Esophagus squamous epithelium (tissue), 4 donors: ENCODE measurements at regions not wholly inside any gene's neighbourhood (a gene's known extent, or its start where the extent isn't known, plus 50 kb on each side); places are given as distances from the start of the nearest gene placed in this dataset.

Experiments used
- POLR2A ChIP-seq, 4 donors: fragments of 450-650 bp; IDR thresholded peaks; one replicate each; pipeline ENCODE4 v1.6.1; 2017; ENCODE audit warnings: antibody characterized with exemption in 4 of 4, mild to moderate bottlenecking in 4 of 4, moderate library complexity in 3 of 4
- TF ChIP-seq, protein P1 (sequence below), 6 experiments: fragments of 450-650 bp in 4 of 6; fragments of 200-600 bp in 2 of 6; sonication (generic) in 2 of 6; IDR thresholded peaks; one replicate each; pipeline ENCODE4 v1.5.1; 2016 to 2019; ENCODE audit warnings: antibody characterized with exemption in 6 of 6, mild to moderate bottlenecking in 4 of 6, moderate library complexity in 4 of 6

GRCh38 chr5:163339148-163339547 lies 98.2 kb upstream of the CCNG1 start:
- TF ChIP-seq, protein P1, sequence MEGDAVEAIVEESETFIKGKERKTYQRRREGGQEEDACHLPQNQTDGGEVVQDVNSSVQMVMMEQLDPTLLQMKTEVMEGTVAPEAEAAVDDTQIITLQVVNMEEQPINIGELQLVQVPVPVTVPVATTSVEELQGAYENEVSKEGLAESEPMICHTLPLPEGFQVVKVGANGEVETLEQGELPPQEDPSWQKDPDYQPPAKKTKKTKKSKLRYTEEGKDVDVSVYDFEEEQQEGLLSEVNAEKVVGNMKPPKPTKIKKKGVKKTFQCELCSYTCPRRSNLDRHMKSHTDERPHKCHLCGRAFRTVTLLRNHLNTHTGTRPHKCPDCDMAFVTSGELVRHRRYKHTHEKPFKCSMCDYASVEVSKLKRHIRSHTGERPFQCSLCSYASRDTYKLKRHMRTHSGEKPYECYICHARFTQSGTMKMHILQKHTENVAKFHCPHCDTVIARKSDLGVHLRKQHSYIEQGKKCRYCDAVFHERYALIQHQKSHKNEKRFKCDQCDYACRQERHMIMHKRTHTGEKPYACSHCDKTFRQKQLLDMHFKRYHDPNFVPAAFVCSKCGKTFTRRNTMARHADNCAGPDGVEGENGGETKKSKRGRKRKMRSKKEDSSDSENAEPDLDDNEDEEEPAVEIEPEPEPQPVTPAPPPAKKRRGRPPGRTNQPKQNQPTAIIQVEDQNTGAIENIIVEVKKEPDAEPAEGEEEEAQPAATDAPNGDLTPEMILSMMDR (IDR thresholded peaks at IDR 0.05), result no peak
- no peak for TF ChIP-seq POLR2A (IDR thresholded peaks at IDR 0.05)
